Endothelial cell (in vitro differentiated cells): ENCODE measurements at regions not wholly inside any gene's neighbourhood (a gene's known extent, or its start where the extent isn't known, plus 50 kb on each side); places are given as distances from the start of the nearest gene placed in this dataset.

Source experiments
- DNase-seq: peaks from one replicate; pipeline ENCODE4 v3.0.0; 2021; ENCODE audit warnings: low spot score
- H3K27ac Mint-ChIP-seq: one replicate; pipeline ENCODE4 v1.8.0; 2021; ENCODE audit warnings: mixed read lengths, inconsistent platforms; ENCODE audit not compliant: unreplicated experiment
- H3K27me3 Mint-ChIP-seq: one replicate; pipeline ENCODE4 v1.8.0; 2021; ENCODE audit warnings: mild to moderate bottlenecking, moderate library complexity, mixed read lengths, inconsistent platforms; ENCODE audit not compliant: unreplicated experiment
- H3K36me3 Mint-ChIP-seq: one replicate; pipeline ENCODE4 v1.8.0; 2021; ENCODE audit warnings: mild to moderate bottlenecking, low read depth, mixed read lengths, inconsistent platforms; ENCODE audit not compliant: unreplicated experiment
- H3K4me1 Mint-ChIP-seq: one replicate; pipeline ENCODE4 v1.8.0; 2021; ENCODE audit warnings: mild to moderate bottlenecking, mixed read lengths, inconsistent platforms; ENCODE audit not compliant: unreplicated experiment
- H3K4me3 Mint-ChIP-seq: one replicate; pipeline ENCODE4 v1.8.0; 2021; ENCODE audit warnings: mild to moderate bottlenecking, mixed read lengths, inconsistent platforms; ENCODE audit not compliant: unreplicated experiment
- H3K9me3 Mint-ChIP-seq: one replicate; pipeline ENCODE4 v1.8.0; 2021; ENCODE audit warnings: mixed read lengths, inconsistent platforms; ENCODE audit not compliant: unreplicated experiment
- CTCF ChIP-seq: fragments of 200-600 bp; sonication (generic); IDR thresholded peaks from one replicate; pipeline ENCODE4 v1.5.0; 2021; ENCODE audit warnings: antibody characterized with exemption; ENCODE audit not compliant: unreplicated experiment

GRCh38 chr9:115653171-115653606, 500.4 kb upstream of the PAPPA start:
- Mint-ChIP-seq H3K9me3 (no peaks in the 10 kb centered on the region), H3K27ac (no peak overlapping the region), H3K36me3 (no peaks in the 10 kb centered on the region), H3K27me3 (no peaks in the 10 kb centered on the region), H3K4me3 (no peak overlapping the region), H3K4me1 (no peaks in the 10 kb centered on the region)
- no peak for DNase-seq
- TF ChIP-seq CTCF = no peak

DNA sequence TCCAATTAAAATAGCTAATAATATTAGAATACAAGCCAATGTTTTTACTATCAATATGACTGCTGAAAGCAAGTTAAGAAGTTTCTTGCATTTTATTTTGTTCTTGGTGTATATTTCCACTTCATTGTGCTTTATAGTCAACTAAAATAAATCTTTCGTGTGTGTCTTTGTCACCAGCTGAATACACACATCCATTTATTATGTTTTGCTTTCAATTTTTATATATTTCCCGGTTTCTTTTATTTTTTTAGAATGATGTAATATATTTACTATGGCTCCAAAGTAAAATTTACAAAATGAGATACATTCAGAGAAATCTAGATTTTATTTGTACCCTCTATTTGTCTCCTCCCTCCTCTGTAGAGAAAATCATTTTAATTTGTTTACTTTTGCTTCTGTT, 495.9 kb upstream of the PAPPA start:
- no peak for TF ChIP-seq CTCF
- H3K27me3 Mint-ChIP-seq = no peaks in the 10 kb centered on the region

GRCh38 chr9:115665519-115665918, 488.1 kb upstream of the PAPPA start:
- Mint-ChIP-seq H3K27me3 (no peaks in the 10 kb centered on the region), H3K9me3 (no peaks in the 10 kb centered on the region), H3K36me3 (no peaks in the 10 kb centered on the region), H3K4me1 (peaks cover 3% of the 10 kb centered on the region), H3K4me3 (no peak overlapping the region), H3K27ac (no peak overlapping the region)
- no peak for TF ChIP-seq CTCF
- no peak for DNase-seq

More for the DNA sequence above, 495.9 kb upstream of the PAPPA start:
- no peaks in the 10 kb centered on the region for H3K9me3 Mint-ChIP-seq
- no peak for DNase-seq
- H3K27ac Mint-ChIP-seq = no peak overlapping the region
- peaks cover 2% of the 10 kb centered on the region for H3K4me1 Mint-ChIP-seq
- no peak overlapping the region for H3K4me3 Mint-ChIP-seq
- H3K36me3 Mint-ChIP-seq = no peaks in the 10 kb centered on the region

DNA sequence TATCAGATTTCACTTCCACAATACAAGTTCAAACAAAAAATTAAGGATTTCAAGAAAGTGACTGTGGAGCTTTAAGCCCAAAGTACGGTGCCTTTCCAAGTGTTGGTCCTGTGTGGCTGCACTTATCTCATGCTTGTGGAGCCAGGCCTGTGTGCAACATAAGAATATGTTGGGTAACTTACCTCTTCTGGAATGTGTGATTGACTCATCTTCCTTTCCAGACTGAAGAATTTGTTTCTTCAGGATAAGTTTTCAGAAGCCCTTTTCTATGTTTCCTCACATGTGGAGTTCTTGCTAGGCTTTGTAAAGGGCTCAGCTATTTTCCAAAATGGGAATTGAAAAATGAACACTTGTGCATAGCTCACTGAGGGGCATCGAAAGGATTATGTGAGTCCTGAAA, 485.1 kb upstream of the PAPPA start:
- Mint-ChIP-seq H3K4me1 (peaks cover 3% of the 10 kb centered on the region), H3K9me3 (no peaks in the 10 kb centered on the region), H3K27ac (no peak overlapping the region), H3K36me3 (no peaks in the 10 kb centered on the region), H3K27me3 (no peaks in the 10 kb centered on the region), H3K4me3 (no peak overlapping the region)
- no peak for DNase-seq
- no peak for TF ChIP-seq CTCF

DNA sequence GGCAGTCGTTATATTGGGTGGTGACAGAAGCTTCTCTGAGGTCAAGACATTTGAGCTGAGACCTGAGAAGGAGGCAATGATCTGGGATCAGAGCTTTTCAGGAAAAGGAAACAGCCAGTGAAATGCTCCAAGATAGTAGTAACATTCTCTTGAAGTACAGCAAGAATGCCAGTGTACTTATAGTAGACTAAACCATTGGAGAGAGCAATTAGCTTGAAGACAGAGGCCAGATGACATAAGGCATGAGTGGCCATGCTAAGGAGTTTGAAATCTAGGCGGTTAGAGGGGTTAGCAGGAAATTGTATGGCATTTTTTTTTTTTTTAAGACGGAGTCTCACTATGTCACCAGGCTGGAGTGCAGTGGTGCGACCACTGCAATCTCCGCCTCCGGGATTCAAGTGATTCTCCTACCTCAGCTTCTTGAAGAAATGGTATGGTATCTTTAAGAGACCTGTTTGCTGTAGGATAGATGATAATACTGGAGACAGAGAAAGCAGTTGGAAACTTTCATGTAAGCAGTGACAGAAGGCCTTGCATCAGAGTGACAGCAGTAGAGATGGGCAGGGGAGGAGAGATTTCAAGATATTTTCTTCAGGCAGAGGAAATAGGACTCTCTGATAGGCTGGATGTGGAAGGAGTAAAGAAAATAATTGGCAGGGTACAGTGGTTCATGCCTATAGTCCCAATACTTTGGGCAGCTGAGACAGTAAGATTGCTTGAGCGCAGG, 482.2 kb upstream of the PAPPA start:
- DNase-seq = no peak
- Mint-ChIP-seq H3K9me3 (no peaks in the 10 kb centered on the region), H3K36me3 (no peaks in the 10 kb centered on the region), H3K27ac (no peak overlapping the region), H3K4me3 (no peak overlapping the region), H3K27me3 (no peaks in the 10 kb centered on the region), H3K4me1 (no peaks in the 10 kb centered on the region)
- TF ChIP-seq CTCF = no peak
